Activated naive CD8-positive, alpha-beta T cell treated with anti-CD3 and anti-CD28 coated beads, Interleukin-2, amount 50 U/mL, for 24 hours (primary cell): ENCODE measurements at regions not wholly inside any gene's neighbourhood (a gene's known extent, or its start where the extent isn't known, plus 50 kb on each side); places are given as distances from the start of the nearest gene placed in this dataset.
"Not testable (repeated sequence)": the region's sequence is repeated elsewhere in the genome, so short reads cannot be mapped to it uniquely, and the experiment has no call there.

Source experiments
- ATAC-seq: fragments of 150-1000 bp; cut with Tn5 transposase; one replicate; pipeline ENCODE4 v1.10.0; 2021
- DNase-seq: peaks from one replicate; pipeline ENCODE4 v3.0.0; 2021
- H3K27ac Mint-ChIP-seq: one replicate; pipeline ENCODE4 v1.8.0; 2021; ENCODE audit warnings: mild to moderate bottlenecking, mixed read lengths
- H3K27me3 Mint-ChIP-seq: one replicate; pipeline ENCODE4 v1.8.0; 2021; ENCODE audit warnings: mixed read lengths
- H3K36me3 Mint-ChIP-seq: one replicate; pipeline ENCODE4 v1.8.0; 2021; ENCODE audit warnings: low read depth, mixed read lengths
- H3K4me1 Mint-ChIP-seq: one replicate; pipeline ENCODE4 v1.8.0; 2021; ENCODE audit warnings: mixed read lengths
- H3K4me3 Mint-ChIP-seq: one replicate; pipeline ENCODE4 v1.8.0; 2021; ENCODE audit warnings: mild to moderate bottlenecking, moderate library complexity, mixed read lengths
- H3K9me3 Mint-ChIP-seq: one replicate; pipeline ENCODE4 v1.8.0; 2021; ENCODE audit warnings: mixed read lengths

DNA sequence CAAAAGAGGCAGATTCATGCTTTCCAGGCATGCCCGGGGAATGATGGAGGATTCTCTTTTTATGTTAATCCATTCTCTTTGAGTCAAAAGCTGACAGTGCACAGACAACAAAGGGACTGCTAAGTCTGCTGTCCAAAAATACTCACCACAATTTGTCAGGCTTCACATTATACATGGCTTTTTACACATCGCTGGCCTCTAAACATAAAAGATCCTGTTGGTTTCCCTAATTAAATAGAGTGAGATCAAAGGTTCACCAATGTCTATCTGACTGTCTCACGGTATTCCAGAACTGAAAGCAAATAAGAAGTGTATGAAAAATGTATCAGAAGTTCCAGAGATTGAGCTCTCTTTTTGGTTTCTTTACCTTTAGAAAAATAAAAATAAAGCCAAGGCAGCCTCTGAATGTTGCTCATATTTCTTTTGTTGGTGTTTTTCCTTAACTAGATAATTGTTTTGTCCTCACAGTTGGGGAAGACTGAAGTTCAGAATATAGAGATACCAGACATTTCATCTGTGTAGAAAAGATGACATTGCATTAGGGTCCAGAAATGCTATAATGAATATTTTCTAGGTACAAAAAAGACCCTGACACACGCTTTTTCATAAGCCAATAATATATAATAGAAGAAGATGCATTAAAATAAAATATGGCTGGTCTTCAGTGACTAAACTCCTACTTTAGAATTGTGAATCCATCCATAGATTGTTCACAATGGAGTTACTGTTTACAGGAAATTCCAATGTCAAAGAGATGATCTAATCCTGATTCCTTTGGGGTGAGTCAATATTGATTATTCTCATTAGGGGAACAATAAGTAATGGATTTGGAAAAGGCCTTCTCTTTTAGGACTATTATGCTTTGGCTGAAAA, 688.2 kb upstream of the CDH6 start:
- Mint-ChIP-seq H3K4me3 (no peak overlapping the region), H3K27me3 (no peaks in the 10 kb centered on the region), H3K4me1 (no peaks in the 10 kb centered on the region), H3K27ac (no peak overlapping the region), H3K9me3 (peaks cover 11% of the 10 kb centered on the region), H3K36me3 (no peaks in the 10 kb centered on the region)
- DNase-seq (no peak), ATAC-seq (no peak)

- DNase-seq (no peak), ATAC-seq (no peak)
- H3K36me3 Mint-ChIP-seq: no peaks in the 10 kb centered on the region
- no peaks in the 10 kb centered on the region for H3K27me3 Mint-ChIP-seq
- no peak overlapping the region for H3K4me3 Mint-ChIP-seq
- H3K4me1 Mint-ChIP-seq: no peaks in the 10 kb centered on the region
- H3K27ac Mint-ChIP-seq: no peak overlapping the region
- peaks cover 4% of the 10 kb centered on the region for H3K9me3 Mint-ChIP-seq
Observed at GRCh38 chr5:30502277-30502676, 691.2 kb upstream of the CDH6 start.

GRCh38 chr5:30501065-30501464, 692.4 kb upstream of the CDH6 start:
- no peaks in the 10 kb centered on the region for H3K4me1 Mint-ChIP-seq
- no peaks in the 10 kb centered on the region for H3K27me3 Mint-ChIP-seq
- H3K27ac Mint-ChIP-seq: no peak overlapping the region
- no peaks in the 10 kb centered on the region for H3K36me3 Mint-ChIP-seq
- ATAC-seq: no peak
- H3K4me3 Mint-ChIP-seq: no peak overlapping the region
- no peak for DNase-seq
- peaks cover 12% of the 10 kb centered on the region for H3K9me3 Mint-ChIP-seq

- ATAC-seq: no peak
- DNase-seq: no peak
- H3K9me3 Mint-ChIP-seq: peaks cover 14% of the 10 kb centered on the region
- no peaks in the 10 kb centered on the region for H3K27me3 Mint-ChIP-seq
- H3K36me3 Mint-ChIP-seq: no peaks in the 10 kb centered on the region
- no peak overlapping the region for H3K4me3 Mint-ChIP-seq
- H3K27ac Mint-ChIP-seq: no peak overlapping the region
- no peaks in the 10 kb centered on the region for H3K4me1 Mint-ChIP-seq
Observed at GRCh38 chr5:30500513-30500912, 693.0 kb upstream of the CDH6 start.

GRCh38 chr5:30499402-30499801, 694.1 kb upstream of the CDH6 start:
- Mint-ChIP-seq H3K9me3 (peaks cover 14% of the 10 kb centered on the region), H3K4me1 (no peaks in the 10 kb centered on the region), H3K36me3 (no peaks in the 10 kb centered on the region), H3K27me3 (no peaks in the 10 kb centered on the region), H3K27ac (no peak overlapping the region), H3K4me3 (no peak overlapping the region)
- DNase-seq (no peak), ATAC-seq (no peak)

DNA sequence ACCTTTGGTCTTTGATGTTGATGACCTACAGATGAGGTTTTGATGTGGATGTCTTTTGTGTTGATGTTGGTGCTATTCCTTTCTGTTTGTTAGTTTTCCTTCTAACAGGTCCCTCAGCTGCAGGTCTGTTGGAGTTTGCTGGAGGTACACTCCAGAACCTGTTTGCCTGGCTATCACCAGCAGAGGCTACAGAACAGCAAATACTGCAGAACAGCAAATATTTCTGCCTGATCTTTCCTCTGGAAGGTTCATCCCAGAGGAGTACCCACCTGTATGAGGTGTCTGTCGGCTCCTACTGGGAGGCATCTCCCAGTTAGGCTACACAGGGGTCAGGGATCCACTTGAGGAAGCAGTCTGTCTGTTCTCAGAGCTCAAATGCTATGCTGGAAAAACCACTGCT, 694.5 kb upstream of the CDH6 start:
- Mint-ChIP-seq H3K4me3 (no peak overlapping the region), H3K27me3 (no peaks in the 10 kb centered on the region), H3K9me3 (peaks cover 14% of the 10 kb centered on the region), H3K4me1 (no peaks in the 10 kb centered on the region), H3K27ac (no peak overlapping the region), H3K36me3 (no peaks in the 10 kb centered on the region)
- no peak for DNase-seq
- no peak for ATAC-seq

GRCh38 chr5:30498509-30498908, 695.0 kb upstream of the CDH6 start:
- not testable (repeated sequence) for H3K4me1 Mint-ChIP-seq, H3K27me3 Mint-ChIP-seq, H3K36me3 Mint-ChIP-seq, DNase-seq, H3K4me3 Mint-ChIP-seq, H3K27ac Mint-ChIP-seq, ATAC-seq
- H3K9me3 Mint-ChIP-seq: peaks cover 14% of the 10 kb centered on the region

DNA sequence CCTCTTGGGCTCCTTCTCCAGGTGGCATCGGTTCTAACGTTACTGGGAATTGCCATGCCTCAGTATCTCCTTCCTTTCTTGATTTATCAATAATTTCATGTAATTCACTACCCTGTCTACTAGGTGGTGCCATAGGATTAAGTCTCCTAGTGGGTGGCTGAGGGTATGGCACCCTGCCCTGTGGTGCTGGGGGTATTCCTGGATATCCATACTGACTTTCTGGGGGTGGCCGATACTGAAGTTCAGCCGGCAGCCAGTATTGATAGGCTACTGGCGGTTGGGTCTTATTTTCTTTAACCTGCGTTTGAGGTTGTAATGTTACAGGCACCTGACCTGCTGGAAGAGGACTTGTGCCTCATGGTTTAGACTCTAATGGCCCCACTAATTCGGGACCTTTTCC, 699.4 kb upstream of the CDH6 start:
- not testable (repeated sequence) for H3K27ac Mint-ChIP-seq, DNase-seq, ATAC-seq, H3K4me1 Mint-ChIP-seq, H3K4me3 Mint-ChIP-seq, H3K27me3 Mint-ChIP-seq, H3K9me3 Mint-ChIP-seq, H3K36me3 Mint-ChIP-seq

GRCh38 chr5:30479104-30479503, 714.4 kb upstream of the CDH6 start:
- ATAC-seq: no peak
- H3K27ac Mint-ChIP-seq: no peak overlapping the region
- H3K27me3 Mint-ChIP-seq: no peaks in the 10 kb centered on the region
- H3K4me1 Mint-ChIP-seq: no peaks in the 10 kb centered on the region
- peaks cover 38% of the 10 kb centered on the region for H3K9me3 Mint-ChIP-seq
- no peak overlapping the region for H3K4me3 Mint-ChIP-seq
- no peaks in the 10 kb centered on the region for H3K36me3 Mint-ChIP-seq
- DNase-seq: no peak

GRCh38 chr5:30475429-30475828, 718.1 kb upstream of the CDH6 start:
- no peaks in the 10 kb centered on the region for H3K36me3 Mint-ChIP-seq
- peaks cover 24% of the 10 kb centered on the region for H3K9me3 Mint-ChIP-seq
- ATAC-seq: no peak
- H3K4me1 Mint-ChIP-seq: no peaks in the 10 kb centered on the region
- no peak for DNase-seq
- no peak overlapping the region for H3K4me3 Mint-ChIP-seq
- no peaks in the 10 kb centered on the region for H3K27me3 Mint-ChIP-seq
- no peak overlapping the region for H3K27ac Mint-ChIP-seq

DNA sequence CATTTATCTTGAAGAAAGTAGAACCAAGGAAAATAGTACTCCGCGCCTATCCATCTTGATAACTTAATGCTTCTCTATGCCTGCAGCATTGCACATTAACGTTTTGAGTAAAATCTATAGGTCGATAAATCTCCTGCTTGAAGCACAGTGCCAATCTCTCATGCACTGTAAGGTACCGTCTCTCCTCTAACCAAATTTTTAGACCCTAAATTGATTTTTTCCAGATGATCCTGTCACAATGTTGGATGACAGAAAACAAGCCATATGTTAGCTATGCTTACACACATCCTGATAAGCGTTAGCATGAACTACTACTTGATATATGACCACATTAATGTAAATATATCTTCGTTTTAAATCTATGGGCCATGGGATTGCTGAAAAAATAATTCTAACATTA, 723.8 kb upstream of the CDH6 start:
- Mint-ChIP-seq H3K27ac (no peak overlapping the region), H3K27me3 (no peaks in the 10 kb centered on the region), H3K4me1 (no peaks in the 10 kb centered on the region), H3K9me3 (peaks cover 30% of the 10 kb centered on the region), H3K4me3 (no peak overlapping the region), H3K36me3 (no peaks in the 10 kb centered on the region)
- no peak for DNase-seq
- ATAC-seq: no peak

- no peaks in the 10 kb centered on the region for H3K27me3 Mint-ChIP-seq
- DNase-seq: no peak
- ATAC-seq: no peak
- no peak overlapping the region for H3K4me3 Mint-ChIP-seq
- H3K9me3 Mint-ChIP-seq: peaks cover 12% of the 10 kb centered on the region
- no peaks in the 10 kb centered on the region for H3K4me1 Mint-ChIP-seq
- no peak overlapping the region for H3K27ac Mint-ChIP-seq
- H3K36me3 Mint-ChIP-seq: no peaks in the 10 kb centered on the region
Observed at GRCh38 chr5:30458681-30459080, 734.8 kb upstream of the CDH6 start.

DNA sequence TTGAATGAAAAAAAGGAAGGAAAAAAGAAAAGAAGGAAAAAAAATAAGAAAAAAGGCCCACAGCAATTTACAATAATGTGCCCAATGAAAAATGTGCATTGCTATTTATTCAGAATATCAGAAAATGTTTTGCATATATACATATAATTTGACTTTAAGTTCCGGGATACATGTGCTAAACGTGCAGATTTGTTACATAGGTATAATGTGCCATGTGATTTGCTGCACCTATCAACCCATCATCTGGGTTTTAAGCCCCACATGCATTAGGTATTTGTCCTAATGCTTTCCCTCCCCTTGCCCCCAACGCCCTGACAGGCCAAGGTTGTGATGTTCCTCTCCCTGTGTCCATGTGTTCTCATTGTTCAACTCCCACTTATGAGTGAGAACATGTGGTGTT, 738.0 kb upstream of the CDH6 start:
- not testable (repeated sequence) for DNase-seq, H3K36me3 Mint-ChIP-seq, H3K4me3 Mint-ChIP-seq, H3K4me1 Mint-ChIP-seq, ATAC-seq, H3K27ac Mint-ChIP-seq, H3K27me3 Mint-ChIP-seq
- peaks cover 13% of the 10 kb centered on the region for H3K9me3 Mint-ChIP-seq

DNA sequence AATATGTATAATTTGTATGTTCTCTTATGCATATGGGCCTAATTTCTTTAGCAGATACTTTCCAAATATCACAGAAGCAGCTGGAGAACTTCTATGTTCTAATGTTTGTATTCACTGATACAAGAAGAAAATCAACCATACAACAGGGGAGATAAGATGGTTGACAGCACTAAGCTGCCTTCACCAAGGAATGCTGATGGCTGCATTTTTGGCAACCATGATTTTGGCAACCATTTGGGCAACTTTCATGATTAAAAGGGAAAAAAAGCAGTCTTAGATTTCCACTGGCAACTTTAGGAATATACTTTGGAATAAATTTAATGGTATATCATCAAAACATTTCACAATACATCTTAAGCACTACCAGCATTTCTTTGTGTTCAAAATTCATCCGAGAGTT, 740.3 kb upstream of the CDH6 start:
- DNase-seq: no peak
- no peak overlapping the region for H3K27ac Mint-ChIP-seq
- no peaks in the 10 kb centered on the region for H3K36me3 Mint-ChIP-seq
- H3K27me3 Mint-ChIP-seq: no peaks in the 10 kb centered on the region
- no peak for ATAC-seq
- no peaks in the 10 kb centered on the region for H3K4me1 Mint-ChIP-seq
- H3K9me3 Mint-ChIP-seq: peaks cover 15% of the 10 kb centered on the region
- no peak overlapping the region for H3K4me3 Mint-ChIP-seq

GRCh38 chr5:30450153-30450552, 743.3 kb upstream of the CDH6 start:
- ATAC-seq (no peak), DNase-seq (no peak)
- Mint-ChIP-seq H3K4me3 (no peak overlapping the region), H3K27me3 (no peaks in the 10 kb centered on the region), H3K27ac (no peak overlapping the region), H3K4me1 (no peaks in the 10 kb centered on the region), H3K9me3 (peaks cover 29% of the 10 kb centered on the region), H3K36me3 (no peaks in the 10 kb centered on the region)

GRCh38 chr5:30447431-30447830, 746.1 kb upstream of the CDH6 start:
- DNase-seq: no peak
- ATAC-seq: no peak
- Mint-ChIP-seq H3K27ac (no peak overlapping the region), H3K4me3 (no peak overlapping the region), H3K9me3 (peaks cover 29% of the 10 kb centered on the region), H3K27me3 (no peaks in the 10 kb centered on the region), H3K4me1 (no peaks in the 10 kb centered on the region), H3K36me3 (no peaks in the 10 kb centered on the region)
